ENCODE measurements at regions not wholly inside any gene's neighbourhood (a gene's known extent, or its start where the extent isn't known, plus 50 kb on each side); places are given as distances from the start of the nearest gene placed in this dataset.

GRCh38 chr5:109612278-109612905 lies 77.3 kb upstream of the MAN2A1 start:
- Histone ChIP-seq H3K4me3 (replicated peaks in 1 of 2; ENCODE audit: low read depth in 1 of 2, low read length in 2 of 2) (no peak overlapping the region), H3K27ac (ENCODE audit: low read depth, low read length) (no peak overlapping the region), H3K4me1 (ENCODE audit: control insufficient read depth in 1 of 2, insufficient read depth in 2 of 2, low read length in 2 of 2) (no peaks in the 10 kb centered on the region), H3K27me3 (ENCODE audit: insufficient read depth, low read length) (no peaks in the 10 kb centered on the region), H3K9ac (ENCODE audit: low read length) (no peak overlapping the region), H4K20me1 (ENCODE audit: insufficient read depth) (no peaks in the 10 kb centered on the region), H3K9me3 (ENCODE audit: control insufficient read depth in 1 of 2, insufficient read depth in 1 of 2, low read depth in 1 of 2, low read length in 2 of 2) (no peaks in the 10 kb centered on the region), H3K4me2 (ENCODE audit: low read length) (no peak overlapping the region), H2AFZ (ENCODE audit: low read depth, low read length, poor library complexity, severe bottlenecking) (no peak overlapping the region), H3K79me2 (ENCODE audit: insufficient read depth, low read length) (no peaks in the 10 kb centered on the region), H3K36me3 (ENCODE audit: control insufficient read depth in 1 of 2, insufficient read depth in 2 of 2, low read length in 2 of 2) (no peaks in the 10 kb centered on the region), H3K9me2 (ENCODE audit: insufficient read depth) (no peaks in the 10 kb centered on the region)
- DNase-seq (ENCODE audit: low read depth, low spot score) (no peak), ATAC-seq (no peak)
- RAD21 ChIA-PET (ENCODE audit: low non-redundant PET in 1 of 2, low total read pairs in 2 of 2, uncharacterized antibody in 2 of 2, unreplicated experiment in 2 of 2): no interaction called here
- no TSS peak for BruUV-seq (replicated peaks)
- POLR2A ChIA-PET: interaction anchor here (0.6 kb wide), 1 partner anchor 210 kb away, joined by 3 read pairs; no protein-coding TSS in a partner anchor
- no peak for TF ChIP-seq MAX (IDR thresholded peaks at IDR 0.05)
- TF ChIP-seq CBX3 (IDR thresholded peaks at IDR 0.05; ENCODE audit: low read depth): no peak
- no peak for TF ChIP-seq ZBTB33 (IDR thresholded peaks at IDR 0.05; ENCODE audit: extremely low read depth, insufficient replicate concordance, low read length)
- no peak for TF ChIP-seq EZH2 (IDR thresholded peaks at IDR 0.05)
- no peak for TF ChIP-seq EZH2phosphoT487 (IDR thresholded peaks at IDR 0.05; ENCODE audit: borderline replicate concordance)
- TF ChIP-seq ELF1 (IDR thresholded peaks at IDR 0.05; ENCODE audit: borderline replicate concordance, low read depth): no peak
- no peak for TF ChIP-seq SP1 (IDR thresholded peaks at IDR 0.05; ENCODE audit: low read depth)
- TF ChIP-seq JUND (IDR thresholded peaks at IDR 0.05): no peak
- no peak for TF ChIP-seq REST (IDR thresholded peaks at IDR 0.05; ENCODE audit: low read depth)
- TF ChIP-seq SIN3A (IDR thresholded peaks at IDR 0.05; ENCODE audit: low read depth): no peak
- CTCF ChIA-PET: no interaction called here
- intact Hi-C loops (cut with micrococcal nuclease): no loop called here

Data from HCT116 (cell line).